Large intestine (tissue), 3 donors: ENCODE measurements at regions not wholly inside any gene's neighbourhood (a gene's known extent, or its start where the extent isn't known, plus 50 kb on each side); places are given as distances from the start of the nearest gene placed in this dataset.
A peak's percentile ranks its signal among the peaks of the same experiment; 100 is the strongest.

Experiments used
- DNase-seq, 2 donors: peaks; one replicate each; pipeline versions ENCODE4 v3.0.0 to v3.0.0-alpha.2; 2013
- H3K27ac ChIP-seq: one replicate; pipeline ENCODE4 v1.5.1; 2013; ENCODE audit warnings: low read length
- H3K27me3 ChIP-seq: 2 replicates; pipeline ENCODE4 v1.6.1; 2013; ENCODE audit warnings: low read length; ENCODE audit not compliant: control insufficient read depth, insufficient read depth
- H3K36me3 ChIP-seq: 2 replicates; pipeline ENCODE4 v1.6.1; 2013; ENCODE audit warnings: low read length; ENCODE audit not compliant: control insufficient read depth, insufficient read depth
- H3K4me1 ChIP-seq: one replicate; pipeline ENCODE4 v1.6.1; 2013; ENCODE audit warnings: low read length; ENCODE audit not compliant: control insufficient read depth, insufficient read depth
- H3K4me3 ChIP-seq: one replicate; pipeline ENCODE4 v1.5.1; 2013; ENCODE audit warnings: low read length
- H3K9me3 ChIP-seq: one replicate; pipeline ENCODE4 v1.6.1; 2013; ENCODE audit warnings: mild to moderate bottlenecking, low read depth, low read length, moderate library complexity; ENCODE audit not compliant: control insufficient read depth
- WGBS: methylation state at CpG from one replicate; pipeline ENCODE4 v1.1.5; 2013; ENCODE audit warnings: low lambda C conversion rate; ENCODE audit not compliant: insufficient coverage; 5-methylcytosine and 5-hydroxymethylcytosine counted together

DNA sequence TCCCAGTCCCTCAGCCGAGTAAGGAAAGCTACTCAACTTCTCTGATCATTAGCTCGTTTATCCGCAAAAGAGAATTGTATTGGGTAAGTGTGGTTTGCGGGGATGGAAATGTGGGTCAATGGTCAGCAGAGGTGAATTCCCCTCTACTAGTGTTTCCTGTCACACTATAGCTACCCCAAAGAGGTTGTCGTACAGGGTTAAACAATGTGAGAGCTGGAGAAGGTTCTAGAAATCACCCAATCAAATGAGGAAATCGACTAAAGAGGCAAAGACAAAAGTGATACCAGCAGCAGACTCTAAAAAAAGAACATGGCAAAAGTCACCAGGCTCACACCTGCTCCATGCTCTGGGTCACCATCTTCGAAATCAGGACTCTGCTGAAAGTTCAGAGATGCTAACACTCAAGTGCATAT, 144.7 kb upstream of the ITGA4 start:
- peak in 1 of 2 donors; percentile 6 for DNase-seq
- H3K4me1 ChIP-seq, result no peaks in the 10 kb centered on the region
- H3K27me3 ChIP-seq, result no peaks in the 10 kb centered on the region
- no peaks in the 10 kb centered on the region for H3K36me3 ChIP-seq
- WGBS, result no CpG with 5 or more reads among the region's 7 CpGs
- no peak overlapping the region for H3K4me3 ChIP-seq
- H3K9me3 ChIP-seq, result no peaks in the 10 kb centered on the region
- no peak overlapping the region for H3K27ac ChIP-seq

DNA sequence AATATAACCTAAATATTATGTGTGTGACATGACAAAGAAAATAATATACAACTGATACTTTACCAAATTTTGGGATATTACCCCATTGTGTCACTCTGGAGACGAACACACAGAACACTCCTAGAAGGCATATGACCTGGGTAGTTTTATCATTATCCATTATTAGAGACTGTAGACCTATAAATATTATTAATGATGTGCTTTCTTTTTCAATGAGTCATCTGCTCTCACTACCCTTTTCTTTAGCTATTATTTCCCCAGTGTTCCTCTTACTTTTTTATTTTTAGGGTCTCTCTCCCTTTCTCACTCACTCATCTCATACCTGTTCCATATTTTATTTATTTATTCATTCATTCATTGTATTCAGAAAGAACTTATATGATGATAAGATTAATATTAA, 143.3 kb upstream of the ITGA4 start:
- no peaks in the 10 kb centered on the region for H3K27me3 ChIP-seq
- H3K4me1 ChIP-seq, result no peaks in the 10 kb centered on the region
- DNase-seq, result no peak
- H3K36me3 ChIP-seq, result no peaks in the 10 kb centered on the region
- no peak overlapping the region for H3K27ac ChIP-seq
- no CpG with 5 or more reads among the region's 1 CpG for WGBS
- no peaks in the 10 kb centered on the region for H3K9me3 ChIP-seq
- H3K4me3 ChIP-seq, result no peak overlapping the region

DNA sequence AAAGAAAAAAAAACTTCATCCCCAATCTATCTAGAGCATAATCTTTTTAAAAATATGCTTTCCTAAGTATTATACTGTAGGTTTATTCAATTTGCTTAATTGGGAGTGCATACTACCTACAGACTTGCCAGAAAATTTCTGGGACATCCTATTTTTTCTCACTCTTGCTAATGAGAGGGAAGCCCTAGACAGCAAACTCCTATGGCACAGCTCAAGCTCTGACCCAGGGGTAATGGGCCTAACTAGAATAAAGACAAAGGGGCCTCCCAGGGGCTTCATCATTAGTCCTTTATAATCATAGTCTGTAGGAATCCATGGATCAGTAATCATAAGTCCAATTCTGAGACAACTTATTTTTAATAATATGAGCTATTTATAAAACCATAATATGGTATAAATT, 142.6 kb upstream of the ITGA4 start:
- Histone ChIP-seq H3K9me3 (no peaks in the 10 kb centered on the region), H3K27me3 (no peaks in the 10 kb centered on the region), H3K4me1 (no peaks in the 10 kb centered on the region), H3K27ac (no peak overlapping the region), H3K36me3 (no peaks in the 10 kb centered on the region), H3K4me3 (no peak overlapping the region)
- no peak for DNase-seq

DNA sequence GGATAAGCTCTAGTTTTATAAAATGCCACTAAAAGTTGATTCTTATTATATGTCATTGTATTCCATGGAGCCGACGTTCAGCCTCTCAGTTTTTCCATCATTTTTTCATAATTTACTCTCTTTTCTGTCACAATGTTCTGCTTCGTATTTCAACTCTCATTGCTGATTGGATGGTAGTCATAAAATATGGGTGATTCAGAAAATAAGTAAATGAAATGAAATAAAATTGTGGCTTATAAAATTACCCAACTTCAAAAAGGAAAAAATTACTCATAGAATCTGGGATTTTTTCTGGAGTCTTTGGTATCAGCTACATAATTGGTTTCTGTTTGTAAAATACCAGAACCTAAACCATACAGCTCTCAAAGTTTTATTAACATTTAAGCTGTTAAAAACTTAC, 139.7 kb upstream of the ITGA4 start:
- Histone ChIP-seq H3K27ac (no peak overlapping the region), H3K27me3 (no peaks in the 10 kb centered on the region), H3K4me3 (no peak overlapping the region), H3K4me1 (no peaks in the 10 kb centered on the region), H3K9me3 (no peaks in the 10 kb centered on the region), H3K36me3 (no peaks in the 10 kb centered on the region)
- no peak for DNase-seq
- WGBS, result 87% methylated on average over 3 of the region's 3 CpGs

DNA sequence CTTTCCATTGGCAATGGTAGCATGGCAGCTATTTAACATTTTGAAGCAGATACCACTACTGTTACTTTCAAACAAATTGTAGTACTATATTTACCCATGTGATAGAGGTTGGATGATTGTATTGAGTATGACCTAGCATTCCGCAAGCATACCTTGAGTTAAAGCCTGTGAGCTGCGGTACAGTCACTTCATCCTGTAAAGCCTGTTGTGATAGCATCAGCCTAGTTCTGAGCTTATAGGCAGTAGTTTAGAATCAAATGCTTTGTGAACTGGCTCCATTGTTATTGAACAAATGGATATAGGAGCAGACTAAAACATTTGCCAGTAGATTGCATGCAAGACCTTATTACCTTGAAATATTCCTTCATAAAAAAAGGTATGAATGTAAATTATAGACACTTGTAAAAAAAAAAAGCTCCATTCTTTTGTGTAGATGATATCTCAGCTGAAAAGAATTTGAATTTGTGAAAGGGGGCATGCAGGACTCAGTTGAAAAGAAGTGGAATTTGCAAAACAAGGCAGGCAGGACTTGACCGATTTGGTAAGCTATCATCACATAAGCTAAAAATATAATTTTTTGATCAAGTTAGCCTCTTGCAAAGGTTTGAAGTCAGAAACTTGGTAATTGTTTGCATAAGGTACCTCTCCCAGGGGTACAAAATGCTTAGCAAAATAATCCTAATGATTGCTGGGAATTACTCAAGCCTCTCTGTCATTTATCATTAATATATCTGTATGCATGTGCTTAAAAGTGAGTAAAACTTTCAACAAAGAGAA, 138.5 kb upstream of the ITGA4 start:
- 100% methylated on average over 1 of the region's 3 CpGs for WGBS
- no peak overlapping the region for H3K4me3 ChIP-seq
- H3K4me1 ChIP-seq, result no peaks in the 10 kb centered on the region
- no peak overlapping the region for H3K27ac ChIP-seq
- DNase-seq, result no peak
- H3K27me3 ChIP-seq, result no peaks in the 10 kb centered on the region
- no peaks in the 10 kb centered on the region for H3K9me3 ChIP-seq
- no peaks in the 10 kb centered on the region for H3K36me3 ChIP-seq

DNA sequence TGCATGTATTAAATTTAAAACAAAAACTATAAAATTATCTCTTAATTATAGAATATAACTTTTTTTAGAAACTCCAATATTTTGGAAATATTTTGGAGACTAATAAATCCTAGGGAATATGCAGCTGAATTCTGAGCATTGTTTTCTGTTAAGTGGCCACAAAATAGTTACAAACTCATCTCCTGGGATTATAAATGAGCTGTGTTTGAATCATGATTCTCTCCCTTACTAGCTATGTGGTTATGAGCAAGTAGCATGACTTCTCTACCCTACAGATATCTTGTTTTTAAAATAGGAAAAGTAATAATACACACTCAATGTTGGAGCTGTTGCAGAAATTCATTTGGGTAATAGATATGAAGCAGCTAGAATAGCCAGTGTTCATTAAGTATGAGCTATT, 137.9 kb upstream of the ITGA4 start:
- no peaks in the 10 kb centered on the region for H3K9me3 ChIP-seq
- no peaks in the 10 kb centered on the region for H3K36me3 ChIP-seq
- H3K27ac ChIP-seq, result no peak overlapping the region
- H3K4me1 ChIP-seq, result no peaks in the 10 kb centered on the region
- DNase-seq, result no peak
- no peak overlapping the region for H3K4me3 ChIP-seq
- no peaks in the 10 kb centered on the region for H3K27me3 ChIP-seq

DNA sequence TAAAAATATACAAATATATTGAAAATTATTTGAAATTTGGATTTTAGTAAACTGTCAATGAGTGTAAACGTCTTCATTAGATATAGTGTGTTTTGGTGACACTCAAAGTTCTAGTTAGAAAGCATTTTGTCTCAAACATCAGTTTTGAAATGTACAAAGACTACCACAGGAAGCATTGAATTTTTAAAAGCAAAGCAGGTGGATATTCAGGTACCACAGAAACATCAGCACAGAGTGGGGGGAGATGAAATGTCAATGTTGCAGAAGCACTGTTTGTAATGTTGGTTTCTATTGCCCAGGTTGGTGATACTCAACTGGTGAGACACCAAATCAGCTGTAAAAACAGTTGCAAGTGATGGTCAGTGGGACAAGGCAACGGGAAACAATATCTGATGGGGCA, 136.5 kb upstream of the ITGA4 start:
- 100% methylated on average over 1 of the region's 2 CpGs for WGBS
- no peaks in the 10 kb centered on the region for H3K9me3 ChIP-seq
- H3K36me3 ChIP-seq, result no peaks in the 10 kb centered on the region
- no peak overlapping the region for H3K27ac ChIP-seq
- no peaks in the 10 kb centered on the region for H3K27me3 ChIP-seq
- DNase-seq, result no peak
- H3K4me1 ChIP-seq, result no peaks in the 10 kb centered on the region
- no peak overlapping the region for H3K4me3 ChIP-seq

DNA sequence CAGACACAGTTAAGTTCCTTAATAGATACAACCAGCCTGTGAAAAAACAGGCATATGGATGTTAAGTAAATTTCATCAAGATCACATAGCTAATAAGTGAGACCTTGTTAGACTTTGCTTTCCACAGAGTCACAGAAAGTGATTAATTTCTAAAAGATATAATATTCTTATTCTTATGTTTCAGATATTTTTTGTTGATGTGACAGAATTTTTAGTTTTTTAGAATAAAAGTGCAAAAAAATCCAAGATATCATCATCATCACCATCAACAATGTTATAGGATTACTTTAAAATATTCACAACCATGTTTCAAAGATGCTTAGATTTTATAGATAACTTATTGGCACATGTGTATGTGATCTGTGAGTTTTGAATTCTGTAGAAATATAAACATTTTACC, 132.3 kb upstream of the ITGA4 start:
- Histone ChIP-seq H3K36me3 (no peaks in the 10 kb centered on the region), H3K9me3 (no peaks in the 10 kb centered on the region), H3K27me3 (no peaks in the 10 kb centered on the region), H3K4me1 (no peaks in the 10 kb centered on the region), H3K4me3 (no peak overlapping the region), H3K27ac (no peak overlapping the region)
- no peak for DNase-seq

DNA sequence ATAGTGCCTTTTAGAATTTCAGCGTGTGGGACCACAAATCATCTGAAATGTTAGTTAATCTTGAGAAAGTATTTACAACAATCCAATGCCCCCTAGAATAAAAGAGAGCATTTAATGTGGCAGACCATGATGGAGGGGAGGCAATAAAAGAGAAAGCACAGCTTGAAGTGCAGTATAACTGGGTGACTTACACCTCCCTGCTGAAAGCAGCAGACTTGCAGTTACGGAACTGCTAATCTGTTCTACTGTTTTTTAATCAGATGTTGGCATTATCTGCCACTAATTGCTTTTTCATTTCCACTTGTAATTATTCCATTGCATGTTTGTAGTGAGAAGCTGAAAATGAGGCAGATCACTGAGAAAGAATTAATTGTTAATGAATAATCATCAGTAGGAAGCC, 130.5 kb upstream of the ITGA4 start:
- Histone ChIP-seq H3K27ac (no peak overlapping the region), H3K4me1 (no peaks in the 10 kb centered on the region), H3K36me3 (no peaks in the 10 kb centered on the region), H3K4me3 (no peak overlapping the region), H3K9me3 (no peaks in the 10 kb centered on the region), H3K27me3 (no peaks in the 10 kb centered on the region)
- DNase-seq, result no peak
- WGBS, result 43% methylated on average over 2 of the region's 2 CpGs

DNA sequence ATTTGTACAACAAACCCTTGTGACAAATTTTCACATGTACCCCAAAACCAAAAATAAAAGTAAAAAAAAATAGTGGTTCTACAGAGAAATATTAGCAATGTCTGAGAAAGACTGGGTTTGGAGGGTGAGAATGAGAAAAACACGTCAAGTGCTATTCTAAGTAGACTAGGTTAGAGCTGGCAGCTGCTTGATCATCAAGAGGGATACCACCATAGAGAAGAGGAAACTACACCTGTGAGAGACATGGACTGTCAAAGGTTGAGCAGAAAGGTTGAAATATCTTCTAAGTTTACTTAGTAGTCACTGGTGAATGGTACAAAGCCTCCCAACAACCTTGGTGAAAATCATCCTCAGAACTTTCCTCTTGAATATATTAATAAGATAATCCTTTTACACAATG, 126.9 kb upstream of the ITGA4 start:
- WGBS, result no CpG with 5 or more reads among the region's 1 CpG
- no peak overlapping the region for H3K4me3 ChIP-seq
- H3K27ac ChIP-seq, result no peak overlapping the region
- H3K27me3 ChIP-seq, result no peaks in the 10 kb centered on the region
- no peaks in the 10 kb centered on the region for H3K9me3 ChIP-seq
- no peak for DNase-seq
- no peaks in the 10 kb centered on the region for H3K36me3 ChIP-seq
- no peaks in the 10 kb centered on the region for H3K4me1 ChIP-seq

DNA sequence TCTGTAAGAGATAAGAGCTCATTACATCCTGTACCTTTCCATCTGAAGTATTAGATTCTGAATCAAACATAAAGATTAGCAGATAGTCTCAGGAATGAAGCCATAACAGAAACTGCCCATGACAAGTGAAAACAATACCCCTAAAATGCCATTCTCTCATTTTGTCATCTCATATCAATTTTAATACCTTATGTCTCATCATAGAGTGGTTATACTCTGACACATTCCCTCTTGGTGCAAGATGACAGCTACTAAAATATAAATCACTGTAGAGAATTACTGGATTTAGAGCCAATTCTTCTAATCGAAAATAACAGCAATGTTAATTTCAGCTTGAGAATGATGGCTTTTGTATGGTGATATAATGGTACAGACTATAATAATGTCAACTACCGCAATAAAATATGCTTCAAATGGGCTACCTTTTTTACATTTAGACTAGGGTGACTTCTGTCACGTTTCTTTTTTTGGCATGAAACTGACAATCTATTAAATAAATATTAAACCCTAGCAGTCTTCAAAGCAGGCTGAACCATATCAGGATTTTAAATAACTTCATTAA, 125.1 kb upstream of the ITGA4 start:
- Histone ChIP-seq H3K4me1 (no peaks in the 10 kb centered on the region), H3K36me3 (no peaks in the 10 kb centered on the region), H3K27me3 (no peaks in the 10 kb centered on the region), H3K9me3 (no peaks in the 10 kb centered on the region), H3K4me3 (no peak overlapping the region), H3K27ac (no peak overlapping the region)
- DNase-seq, result no peak
- WGBS, result 88% methylated on average over 1 of the region's 3 CpGs
